ENCODE measurements at regions not wholly inside any gene's neighbourhood (a gene's known extent, or its start where the extent isn't known, plus 50 kb on each side); places are given as distances from the start of the nearest gene placed in this dataset.

DNA sequence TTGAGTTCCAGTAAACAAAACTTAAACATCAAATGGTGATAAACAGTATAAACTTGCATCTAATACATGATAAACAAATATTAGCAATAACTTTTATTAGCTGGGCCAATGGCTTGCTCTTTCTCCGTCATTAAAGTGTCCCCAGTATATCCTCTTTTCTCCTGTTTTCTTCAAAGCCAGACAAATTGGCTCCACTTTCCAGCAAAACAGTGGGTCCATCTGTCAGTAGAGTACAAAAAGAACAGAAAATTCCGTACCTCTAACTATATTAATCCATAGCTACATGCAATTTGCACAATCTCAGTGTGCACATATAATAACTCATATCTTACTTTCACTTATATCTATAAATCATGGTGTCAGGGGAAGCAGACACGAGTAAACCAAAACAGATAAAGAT lies 678.0 kb upstream of the SPRY2 start:
- TF ChIP-seq, protein P1, sequence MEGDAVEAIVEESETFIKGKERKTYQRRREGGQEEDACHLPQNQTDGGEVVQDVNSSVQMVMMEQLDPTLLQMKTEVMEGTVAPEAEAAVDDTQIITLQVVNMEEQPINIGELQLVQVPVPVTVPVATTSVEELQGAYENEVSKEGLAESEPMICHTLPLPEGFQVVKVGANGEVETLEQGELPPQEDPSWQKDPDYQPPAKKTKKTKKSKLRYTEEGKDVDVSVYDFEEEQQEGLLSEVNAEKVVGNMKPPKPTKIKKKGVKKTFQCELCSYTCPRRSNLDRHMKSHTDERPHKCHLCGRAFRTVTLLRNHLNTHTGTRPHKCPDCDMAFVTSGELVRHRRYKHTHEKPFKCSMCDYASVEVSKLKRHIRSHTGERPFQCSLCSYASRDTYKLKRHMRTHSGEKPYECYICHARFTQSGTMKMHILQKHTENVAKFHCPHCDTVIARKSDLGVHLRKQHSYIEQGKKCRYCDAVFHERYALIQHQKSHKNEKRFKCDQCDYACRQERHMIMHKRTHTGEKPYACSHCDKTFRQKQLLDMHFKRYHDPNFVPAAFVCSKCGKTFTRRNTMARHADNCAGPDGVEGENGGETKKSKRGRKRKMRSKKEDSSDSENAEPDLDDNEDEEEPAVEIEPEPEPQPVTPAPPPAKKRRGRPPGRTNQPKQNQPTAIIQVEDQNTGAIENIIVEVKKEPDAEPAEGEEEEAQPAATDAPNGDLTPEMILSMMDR (IDR thresholded peaks at IDR 0.05) = no peak
- TF ChIP-seq POLR2AphosphoS5 (IDR thresholded peaks at IDR 0.05) (no peak), POLR2A (IDR thresholded peaks at IDR 0.05) (no peak)

Measured in gastroesophageal sphincter (tissue), 3 donors.